HG03439 (cell line): ENCODE measurements at regions not wholly inside any gene's neighbourhood (a gene's known extent, or its start where the extent isn't known, plus 50 kb on each side); places are given as distances from the start of the nearest gene placed in this dataset.

Experiments
- ATAC-seq: cut with Tn5 transposase; IDR thresholded peaks from one replicate; pipeline ENCODE4 v1.9.1; 2021; ENCODE audit warnings: mild to moderate bottlenecking, moderate library complexity; ENCODE audit not compliant: unreplicated experiment

DNA sequence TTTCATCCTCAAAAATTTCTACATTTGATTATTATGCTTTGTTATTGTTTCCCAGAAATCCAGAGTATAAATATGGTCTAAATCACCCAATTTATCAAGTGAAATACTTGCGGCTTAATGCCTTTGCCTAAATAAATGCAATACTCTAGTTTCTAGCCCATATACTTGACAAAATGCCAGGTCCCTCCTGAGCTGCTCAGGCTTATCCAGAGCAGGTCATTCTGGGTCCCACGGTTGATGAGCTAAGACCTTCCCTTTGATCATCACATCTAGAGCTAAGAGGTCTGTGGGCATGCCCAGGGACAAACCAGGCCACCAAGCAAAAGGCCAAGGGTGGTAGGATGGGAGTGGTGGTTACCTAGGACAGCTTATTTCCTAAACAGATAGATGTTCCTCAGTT, 180.1 kb downstream of the SMIM20 start:
- ATAC-seq, result no peak

DNA sequence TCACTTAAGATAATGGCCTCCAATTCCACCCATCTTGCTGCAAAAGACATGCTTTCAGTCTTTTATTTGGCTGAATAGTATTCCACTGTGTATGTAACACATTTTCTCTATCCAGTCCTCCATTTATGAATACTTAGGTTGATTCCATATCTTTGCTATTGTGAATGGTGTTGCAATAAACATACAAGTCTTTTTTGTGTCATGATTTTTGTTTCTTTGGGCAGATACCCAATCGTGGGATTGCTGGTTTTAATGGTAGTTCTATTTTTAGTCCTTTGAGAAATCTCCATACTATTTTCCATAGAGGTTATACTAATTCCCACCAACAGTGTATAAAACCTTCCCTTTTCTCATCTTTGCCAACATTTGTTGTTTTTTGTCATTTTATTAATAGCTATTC, 180.9 kb downstream of the SMIM20 start:
- ATAC-seq, result no peak

DNA sequence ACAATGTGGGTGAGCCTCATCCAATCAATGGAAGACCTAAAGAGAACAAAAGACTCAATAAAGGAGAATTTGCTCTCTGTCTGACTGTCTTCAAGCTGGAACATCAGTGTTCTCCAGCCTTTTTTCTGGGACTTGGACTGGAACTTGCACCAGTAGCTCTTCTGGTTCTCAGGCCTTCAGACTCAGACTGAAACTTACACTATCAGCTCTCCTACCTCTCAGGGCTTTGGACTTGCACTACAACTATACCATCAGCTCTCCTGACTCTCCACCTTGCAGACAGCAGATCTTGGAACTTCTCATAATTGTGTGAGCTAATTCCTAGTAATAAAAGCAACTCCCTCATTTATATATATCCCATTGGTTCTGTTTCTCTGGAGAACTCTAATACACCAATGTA, 185.9 kb downstream of the SMIM20 start:
- ATAC-seq, result no peak

DNA sequence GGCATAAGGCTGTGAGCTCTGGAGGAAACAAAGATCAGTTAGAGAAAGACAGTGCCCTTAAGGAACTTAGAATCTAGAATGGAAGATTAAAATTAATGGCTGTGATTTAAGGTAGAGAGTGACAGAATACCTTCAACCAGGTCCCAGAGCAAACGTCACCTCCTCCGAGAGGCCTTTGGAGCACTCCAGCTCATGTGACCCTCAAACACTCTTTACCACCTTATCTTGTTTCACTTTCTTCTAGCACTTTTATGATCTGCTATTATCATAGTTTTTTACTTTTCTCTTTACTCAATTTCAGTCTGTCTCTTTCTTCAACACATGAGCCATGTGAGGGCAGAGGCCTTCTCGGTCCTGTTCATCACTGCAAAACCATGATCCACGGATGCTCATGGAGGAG, 187.0 kb downstream of the SMIM20 start:
- no peak for ATAC-seq

DNA sequence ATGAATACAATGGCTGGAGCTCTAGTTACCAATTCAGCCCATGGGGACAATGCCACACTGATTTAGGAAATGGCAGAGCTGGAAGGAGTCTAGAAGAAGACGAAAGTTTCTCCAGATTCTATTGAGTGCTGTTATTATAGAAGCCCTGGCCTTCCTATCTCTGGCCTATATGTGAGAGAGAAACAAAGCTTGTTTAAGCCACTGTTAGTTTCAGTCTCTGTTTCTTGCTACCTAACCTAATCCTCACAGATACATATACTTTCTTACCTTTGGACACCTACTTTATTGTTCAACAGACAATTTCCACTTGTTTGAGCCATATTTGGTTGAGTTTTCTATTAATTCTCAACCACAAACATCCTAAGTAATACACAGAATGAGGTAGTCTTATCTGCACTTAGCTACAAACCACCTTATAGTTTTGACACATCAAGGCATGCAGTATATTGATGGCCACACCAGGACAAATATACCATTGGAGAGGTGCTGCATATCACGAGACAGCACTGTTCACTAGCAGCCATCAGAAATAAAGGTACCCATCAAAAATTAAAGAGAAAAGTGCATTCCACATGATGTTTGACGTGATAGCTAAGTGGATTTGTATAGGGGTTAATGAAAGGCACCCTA, 190.2 kb downstream of the SMIM20 start:
- ATAC-seq, result no peak

DNA sequence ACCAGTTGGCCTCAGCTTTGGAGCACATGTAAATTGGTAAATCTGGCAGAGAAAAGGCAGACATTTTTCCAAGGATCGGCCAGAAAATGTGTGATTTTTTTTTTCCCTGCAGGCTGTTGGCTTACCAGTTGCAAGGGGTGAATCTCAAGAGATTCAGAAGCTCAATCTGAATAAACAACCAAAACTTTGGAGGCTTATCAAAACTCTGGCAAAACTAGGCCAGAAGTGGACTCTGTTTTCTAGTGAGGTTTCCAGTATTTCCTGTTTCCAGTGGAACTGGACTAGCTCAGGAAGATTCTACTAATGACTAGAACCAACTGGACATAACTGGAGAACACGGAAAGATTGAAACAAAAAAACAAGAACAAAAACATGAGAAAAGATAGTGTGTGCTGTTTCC, 191.3 kb downstream of the SMIM20 start:
- no peak for ATAC-seq

DNA sequence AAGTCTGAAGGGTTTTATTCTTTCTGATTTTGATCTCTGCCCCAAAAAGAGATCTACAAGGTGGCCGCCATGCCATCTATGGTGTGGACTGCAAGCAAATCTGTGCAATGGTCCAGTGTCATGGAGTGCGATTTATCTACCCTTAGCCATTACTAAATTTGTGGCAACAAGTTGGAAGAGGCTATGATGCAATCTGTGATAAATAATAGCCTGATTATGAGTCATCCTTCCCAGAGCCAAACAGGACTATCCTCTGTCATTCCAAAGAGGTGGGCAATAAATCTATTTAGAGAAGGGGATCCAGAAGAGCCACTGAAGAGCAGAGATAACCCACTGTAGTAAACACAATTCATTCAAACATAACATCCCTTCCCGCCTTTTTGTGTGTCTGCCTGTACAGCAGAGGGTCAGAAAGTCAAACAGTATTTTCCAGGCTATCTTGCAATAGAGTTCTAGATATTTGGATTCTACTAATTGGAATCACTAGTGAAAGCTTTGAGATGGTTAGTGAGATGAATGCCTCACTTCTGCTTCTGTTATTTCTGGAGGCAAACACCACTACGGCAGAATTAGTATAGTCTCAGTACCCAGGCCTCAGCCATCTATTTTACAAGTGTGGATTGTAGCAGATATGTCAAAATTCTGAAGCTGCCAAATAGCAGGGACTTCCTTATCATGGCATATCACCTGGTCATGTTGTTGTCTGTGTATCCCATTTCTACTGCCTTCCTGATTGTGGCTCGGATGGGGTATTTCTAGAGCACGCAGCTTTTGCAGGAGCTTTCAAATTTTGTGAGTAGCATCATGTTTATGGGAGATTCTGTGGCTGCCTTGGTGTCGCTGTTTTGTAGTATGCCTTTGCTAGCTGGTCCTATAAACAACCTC, 192.0 kb downstream of the SMIM20 start:
- ATAC-seq, result no peak

DNA sequence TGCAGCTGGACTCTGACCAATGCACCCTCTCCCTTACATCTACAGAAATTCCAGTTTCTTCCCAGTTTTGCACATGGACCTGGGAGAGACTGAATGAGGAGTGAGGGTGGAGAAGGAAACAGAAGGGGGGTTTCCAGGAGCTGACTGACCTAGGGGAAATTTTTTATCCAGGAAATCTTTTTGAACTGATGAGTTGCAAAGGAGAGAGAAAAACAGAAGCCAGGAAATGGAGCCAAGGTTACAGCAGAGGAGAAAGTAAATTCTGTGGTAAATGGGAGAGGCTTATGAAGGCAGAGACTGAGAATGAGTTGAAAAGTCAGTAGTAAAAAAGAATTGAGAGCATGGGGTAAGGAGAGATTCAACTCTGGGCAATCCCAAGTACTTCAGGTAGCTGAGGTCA, 192.8 kb downstream of the SMIM20 start:
- ATAC-seq, result no peak

DNA sequence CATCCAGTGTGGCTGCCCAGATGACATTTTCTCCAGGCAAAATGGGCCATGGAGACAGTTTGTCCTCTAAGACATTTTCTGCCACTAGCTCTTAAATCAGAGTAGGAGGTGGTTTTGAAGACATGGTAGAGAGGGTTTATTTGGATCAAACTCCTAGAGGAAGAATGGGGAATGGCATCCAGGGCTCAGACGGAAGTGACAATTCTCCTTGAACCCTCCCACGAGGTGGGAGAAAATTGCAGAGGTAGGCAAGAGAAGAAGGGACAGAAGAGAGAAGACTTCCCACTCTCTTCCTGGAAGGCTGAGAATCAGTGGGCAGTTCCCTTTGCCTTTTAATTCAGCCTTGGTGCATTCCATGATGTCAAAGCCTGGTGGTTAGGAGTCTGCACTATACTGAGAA, 194.0 kb downstream of the SMIM20 start:
- no peak for ATAC-seq

DNA sequence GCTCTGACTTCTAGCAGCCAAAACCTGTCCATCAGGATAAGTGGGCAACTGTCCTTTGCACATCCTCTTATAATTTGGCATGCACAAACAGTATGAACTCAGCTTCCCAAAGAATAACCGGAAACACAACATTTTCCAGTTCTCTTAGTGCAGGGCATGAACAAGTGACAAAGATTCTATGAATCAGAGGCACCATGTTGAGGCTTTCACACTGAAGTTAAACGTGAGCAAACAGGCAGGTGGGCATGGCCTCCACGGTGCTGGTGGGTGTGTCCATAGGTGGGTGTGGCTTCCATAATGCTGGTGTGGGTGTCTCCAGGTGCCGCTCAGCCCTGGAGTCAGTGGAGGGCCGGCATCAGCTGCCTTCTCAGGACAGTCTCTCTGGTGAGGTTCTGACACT, 196.5 kb downstream of the SMIM20 start:
- ATAC-seq, result no peak

DNA sequence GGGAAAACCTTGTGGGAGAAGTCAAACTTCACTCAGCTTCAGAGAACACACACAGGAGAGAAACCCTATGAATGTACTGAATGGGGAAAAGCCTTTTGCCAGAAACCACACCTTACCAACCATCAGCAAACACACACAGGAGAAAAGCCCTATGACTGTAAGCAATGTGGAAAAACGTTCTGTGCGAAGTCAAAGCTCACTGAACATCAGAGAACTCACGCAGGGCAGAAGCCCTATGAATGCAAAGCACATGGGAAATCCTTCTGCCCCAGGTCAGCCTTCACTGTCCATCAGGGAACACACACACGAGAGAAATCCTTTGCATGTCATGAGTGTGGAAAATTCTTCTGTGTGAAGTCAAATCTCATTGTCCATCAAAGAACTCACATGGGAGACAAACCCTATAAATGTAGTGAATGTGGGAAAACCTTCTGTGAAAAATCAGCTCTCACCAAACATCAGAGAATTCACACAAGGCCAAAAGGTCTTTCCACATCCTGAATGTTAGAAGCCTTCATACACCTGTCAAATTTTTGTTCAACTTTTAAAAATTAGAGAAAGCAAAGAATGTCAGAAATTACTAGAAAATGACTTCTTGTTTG, 199.4 kb downstream of the SMIM20 start:
- no peak for ATAC-seq

DNA sequence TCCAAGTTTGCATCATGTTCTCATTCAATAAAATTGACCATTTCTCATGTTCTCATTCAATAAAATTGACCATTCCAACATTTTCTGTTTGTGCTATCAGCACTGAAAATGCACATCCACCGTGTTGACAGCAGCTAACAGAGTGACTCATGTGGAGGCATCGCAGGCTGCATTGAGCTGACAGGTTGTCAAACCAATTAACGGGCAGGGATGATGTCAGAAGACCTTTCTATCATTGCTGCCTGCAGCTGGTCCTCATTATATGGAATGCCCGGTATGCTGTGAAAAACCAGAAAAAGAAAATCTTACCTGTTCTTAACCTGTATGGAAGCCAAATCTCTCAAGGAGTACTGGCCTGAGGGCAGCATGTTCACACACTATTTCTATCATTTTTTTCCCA, 202.0 kb downstream of the SMIM20 start:
- no peak for ATAC-seq

DNA sequence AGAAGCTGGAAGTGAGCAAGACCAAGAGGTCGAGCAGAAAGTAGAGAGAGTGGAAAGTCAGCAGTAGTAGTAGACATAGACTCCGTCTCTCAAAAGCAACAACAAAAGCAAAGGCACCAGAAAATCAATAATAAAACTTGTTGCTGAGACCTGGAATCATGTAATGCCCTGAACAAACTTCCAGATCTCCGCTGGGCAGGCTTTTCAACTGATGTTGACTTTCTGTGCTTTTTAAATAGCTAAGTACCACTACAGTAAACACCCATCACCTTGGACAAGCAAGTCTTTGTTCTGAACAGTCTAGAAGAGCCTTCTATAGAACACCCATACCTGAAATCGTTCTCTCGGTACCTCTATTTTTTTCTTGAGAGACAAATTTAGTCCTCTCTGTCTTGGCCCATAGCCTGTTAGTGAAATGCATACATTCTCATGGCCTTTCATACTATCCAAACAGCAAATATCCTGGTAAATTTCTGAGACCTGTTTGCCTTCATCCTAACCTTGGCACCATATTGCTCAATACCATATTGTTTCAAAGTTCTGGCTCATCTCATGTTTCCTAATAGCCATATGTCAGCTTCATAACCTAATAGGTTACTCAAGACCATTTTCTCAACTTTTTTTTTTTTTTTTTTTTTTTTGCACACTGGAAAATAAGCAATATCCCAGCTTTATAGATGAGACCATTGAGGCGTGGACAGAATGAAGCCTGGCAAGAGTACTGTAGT, 200.6 kb upstream of the RBPJ start:
- ATAC-seq, result no peak

DNA sequence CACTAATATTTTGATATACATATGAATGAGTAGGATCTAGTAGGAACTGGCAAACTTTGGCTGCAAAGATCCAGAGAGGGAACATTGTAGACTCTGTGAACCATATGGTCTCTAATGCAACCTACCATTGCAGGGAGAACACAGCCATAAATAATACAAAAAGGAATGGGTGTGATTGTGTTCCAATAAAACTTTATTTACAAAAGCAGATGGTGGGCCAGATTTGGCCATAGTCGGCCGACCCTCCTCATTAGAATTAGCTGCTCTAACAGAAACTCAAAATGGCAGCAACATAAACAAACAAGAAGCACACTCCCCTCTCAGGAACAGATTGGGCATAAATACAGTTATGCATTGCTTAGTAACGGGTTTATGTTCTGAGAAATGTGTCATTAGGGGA, 198.1 kb upstream of the RBPJ start:
- no peak for ATAC-seq

DNA sequence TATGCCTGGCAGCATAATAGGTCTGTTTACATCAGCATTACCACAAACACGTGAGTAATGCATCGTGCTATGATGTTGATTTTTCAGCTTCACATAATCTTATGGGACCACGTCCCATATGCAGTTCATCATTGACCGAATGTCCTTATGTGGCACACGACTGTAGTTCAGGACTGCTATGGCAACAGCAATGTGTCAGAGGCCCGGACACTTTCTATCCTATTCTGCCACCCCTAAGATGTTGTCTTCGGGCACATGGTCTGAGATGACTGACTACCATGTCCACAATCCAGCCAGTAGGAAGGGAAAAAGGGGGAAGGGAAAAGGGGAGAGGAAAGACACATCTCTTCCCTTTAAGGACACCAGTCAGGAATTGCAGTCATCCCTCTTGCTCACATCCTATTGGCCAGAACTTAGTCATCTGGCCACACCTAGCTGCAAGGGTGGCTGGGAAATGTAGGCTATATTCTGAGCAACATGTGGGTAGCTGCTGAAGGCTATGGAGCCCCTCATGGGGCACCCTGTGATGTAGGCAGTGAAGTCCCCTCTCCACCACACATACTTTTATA, 196.0 kb upstream of the RBPJ start:
- ATAC-seq, result no peak

DNA sequence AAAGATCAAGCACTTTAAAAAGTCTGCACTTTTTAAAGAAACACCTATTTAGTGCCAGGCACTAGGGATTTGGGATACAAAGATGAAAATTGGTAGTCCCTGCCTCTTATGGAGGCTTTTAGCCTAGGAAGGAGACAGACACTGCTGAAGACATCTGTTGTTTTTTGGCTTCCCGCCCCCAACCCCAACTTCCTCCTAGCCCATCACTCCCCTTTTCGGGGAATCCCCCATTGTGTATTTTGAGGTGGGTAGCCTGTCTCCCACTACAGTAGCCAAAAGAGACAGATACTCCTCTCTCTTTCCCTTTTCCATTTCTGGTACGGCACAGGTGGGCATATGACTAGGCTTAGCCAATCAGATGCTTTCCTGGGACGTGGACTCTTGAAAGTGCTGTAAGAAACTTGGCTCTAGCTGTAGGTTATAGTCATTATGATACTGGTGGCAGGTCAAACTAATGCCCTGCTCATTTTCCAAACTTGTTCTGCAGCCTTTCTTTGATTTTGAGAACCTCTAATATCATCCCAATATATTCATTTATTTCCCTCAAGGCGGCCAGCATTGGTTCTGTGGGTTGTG, 194.6 kb upstream of the RBPJ start:
- peak; percentile 52 for ATAC-seq

DNA sequence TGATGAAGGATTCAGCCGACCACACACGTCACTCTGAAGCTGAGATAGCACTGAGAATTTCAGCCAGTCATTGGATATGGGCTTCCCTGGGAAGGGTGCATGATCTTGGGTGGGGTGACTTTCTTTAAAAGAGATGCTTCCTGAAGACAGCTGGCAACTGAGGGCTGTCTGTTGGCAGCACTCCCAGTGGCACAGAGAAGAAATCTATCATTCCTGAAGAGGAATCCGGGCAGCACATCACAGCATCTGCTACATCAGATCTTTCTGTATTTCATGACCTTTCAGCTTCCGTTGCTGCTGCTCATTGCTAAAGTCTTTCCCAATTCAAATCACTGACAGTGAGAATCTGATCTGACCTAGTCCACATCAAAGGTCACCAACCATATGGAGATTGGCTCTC, 193.8 kb upstream of the RBPJ start:
- no peak for ATAC-seq

DNA sequence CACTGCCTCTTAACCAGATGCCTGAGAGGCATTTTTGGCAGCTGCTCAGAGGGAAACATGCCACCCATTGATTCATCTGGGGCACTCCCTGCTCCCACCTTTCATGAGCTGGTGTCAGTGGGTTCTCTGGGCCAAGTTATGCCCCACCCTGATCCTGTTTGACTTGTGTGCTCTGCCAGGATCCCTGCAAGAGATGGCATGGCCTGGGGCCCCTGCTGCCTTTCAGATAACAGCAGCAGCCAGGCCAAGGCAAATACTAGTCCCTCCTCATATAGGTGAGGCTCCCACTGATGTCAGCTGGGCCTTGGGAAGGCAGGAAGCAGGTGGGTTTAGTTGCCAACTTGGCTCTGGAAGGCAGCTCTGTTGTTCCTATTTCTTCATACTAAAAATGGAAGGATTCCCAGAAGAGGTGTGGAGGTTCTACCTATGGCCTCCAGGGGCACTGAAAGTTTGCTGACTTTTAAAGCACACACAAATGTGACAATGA, 192.9 kb upstream of the RBPJ start:
- no peak for ATAC-seq

DNA sequence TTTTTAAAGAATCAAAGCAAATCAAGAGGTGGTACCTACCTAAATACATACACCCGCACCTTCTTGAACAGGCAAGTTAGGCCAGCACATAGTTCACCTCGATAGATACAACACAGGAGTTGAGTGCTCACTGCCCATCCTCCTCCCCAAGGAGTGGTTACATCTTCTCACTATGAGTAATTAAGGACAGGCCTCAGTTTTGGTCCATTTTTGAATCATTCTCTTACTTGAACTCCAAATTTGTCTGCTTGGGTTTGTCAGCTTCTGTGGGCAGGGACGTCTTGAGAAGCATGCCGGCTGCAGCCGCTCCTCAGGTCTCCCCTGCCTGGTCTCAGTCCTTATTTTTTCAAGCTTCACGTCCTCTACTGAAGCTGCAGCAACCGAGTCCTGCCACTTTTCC, 190.6 kb upstream of the RBPJ start:
- ATAC-seq, result peak; percentile 76

DNA sequence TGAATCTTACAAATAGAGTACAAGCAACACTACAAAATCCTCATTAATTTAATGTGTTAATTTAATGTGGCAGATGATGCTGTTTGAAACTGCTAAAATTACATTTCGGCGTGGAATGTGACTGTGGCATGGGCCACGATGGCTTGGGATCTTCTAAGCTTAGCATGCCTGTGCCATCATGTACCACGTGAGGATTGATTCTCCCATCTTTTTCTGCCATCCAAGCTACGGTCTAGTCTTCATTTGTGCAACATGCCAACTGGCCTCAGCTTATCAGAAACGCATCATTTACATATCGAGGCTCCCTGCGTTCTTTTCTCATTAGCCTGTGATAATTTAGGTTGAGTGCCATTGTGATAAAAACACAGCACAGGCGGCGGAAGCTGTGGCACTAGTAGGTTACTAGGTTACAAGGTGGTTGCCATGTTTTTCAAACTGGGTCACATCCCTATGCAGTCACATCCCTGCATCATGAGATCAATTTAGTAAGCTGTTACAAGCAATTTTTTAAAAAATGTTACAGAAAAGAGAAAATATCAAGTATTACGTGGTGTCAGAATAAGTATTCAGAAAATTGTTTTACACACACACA, 189.9 kb upstream of the RBPJ start:
- no peak for ATAC-seq
